ENCODE measurements at regions not wholly inside any gene's neighbourhood (a gene's known extent, or its start where the extent isn't known, plus 50 kb on each side); places are given as distances from the start of the nearest gene placed in this dataset.

DNA sequence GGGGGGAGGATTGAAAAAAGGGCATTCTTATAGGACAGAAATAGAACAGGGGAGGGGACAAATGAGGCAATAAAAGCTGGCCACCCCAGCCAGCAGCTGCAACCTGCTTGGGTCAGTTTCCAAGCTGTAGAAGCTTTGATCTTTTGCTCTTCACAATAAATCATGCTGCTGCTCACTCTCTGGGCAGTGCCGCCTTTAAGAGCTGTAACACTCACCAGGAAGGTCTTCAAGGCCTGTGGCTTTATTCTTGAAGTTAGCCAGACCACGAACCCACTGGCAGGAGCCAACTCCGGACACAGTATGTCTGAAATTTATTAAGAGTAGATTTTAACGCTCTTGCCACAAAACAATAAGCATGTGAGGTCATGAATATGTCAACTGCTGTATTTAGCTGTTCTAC, 649.9 kb upstream of the RAB6C start:
- Mint-ChIP-seq H3K27me3 (no peaks in the 10 kb centered on the region), H3K4me1 (no peaks in the 10 kb centered on the region), H3K4me3 (no peak overlapping the region), H3K9me3 (peaks cover 6% of the 10 kb centered on the region), H3K36me3 (no peaks in the 10 kb centered on the region), H3K27ac (no peak overlapping the region)
- ATAC-seq: no peak

DNA sequence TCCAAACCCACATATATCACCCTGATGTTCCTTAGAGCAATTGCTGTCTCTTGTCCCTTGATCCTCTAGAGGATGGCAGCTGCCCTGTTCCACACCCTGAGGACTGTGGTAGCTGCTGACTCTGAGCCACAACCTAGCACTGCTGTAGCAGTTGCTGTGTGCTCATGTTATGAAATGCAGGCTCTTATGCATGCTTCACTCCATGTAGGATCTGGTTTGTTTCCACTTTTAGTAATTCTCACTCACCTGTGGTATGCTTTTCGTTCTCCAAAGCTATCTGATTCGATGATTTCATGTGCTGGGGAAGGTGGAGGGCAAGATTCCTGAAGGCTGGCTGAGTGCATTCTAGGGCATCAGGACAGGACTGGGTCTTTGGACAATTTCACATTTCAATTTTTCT, 649.0 kb upstream of the RAB6C start:
- no peaks in the 10 kb centered on the region for H3K4me1 Mint-ChIP-seq
- ATAC-seq: peak; percentile 28
- H3K36me3 Mint-ChIP-seq: no peaks in the 10 kb centered on the region
- H3K27me3 Mint-ChIP-seq: no peaks in the 10 kb centered on the region
- H3K27ac Mint-ChIP-seq: no peak overlapping the region
- H3K9me3 Mint-ChIP-seq: peaks cover 6% of the 10 kb centered on the region
- no peak overlapping the region for H3K4me3 Mint-ChIP-seq

DNA sequence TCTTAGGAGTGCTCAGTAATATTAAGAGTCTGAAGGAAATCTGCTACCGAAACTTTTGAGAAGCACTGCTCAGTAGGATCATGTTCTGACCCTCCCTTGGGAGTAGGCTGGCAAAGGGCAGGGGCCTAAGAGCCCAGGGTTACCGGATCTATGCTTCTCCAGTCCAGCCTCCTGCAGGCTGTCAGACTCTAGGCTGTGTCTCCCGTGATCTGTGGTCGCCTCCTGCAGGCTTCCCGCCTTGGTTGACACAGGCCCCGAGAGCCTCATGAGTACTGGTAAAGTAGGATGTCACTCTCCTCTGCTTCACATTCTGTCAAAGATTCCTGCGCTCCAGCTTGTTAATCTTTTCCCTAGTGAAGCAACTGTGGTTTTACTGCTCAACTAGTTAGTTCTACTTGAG, 647.8 kb upstream of the RAB6C start:
- Mint-ChIP-seq H3K4me3 (no peak overlapping the region), H3K9me3 (peaks cover 10% of the 10 kb centered on the region)

DNA sequence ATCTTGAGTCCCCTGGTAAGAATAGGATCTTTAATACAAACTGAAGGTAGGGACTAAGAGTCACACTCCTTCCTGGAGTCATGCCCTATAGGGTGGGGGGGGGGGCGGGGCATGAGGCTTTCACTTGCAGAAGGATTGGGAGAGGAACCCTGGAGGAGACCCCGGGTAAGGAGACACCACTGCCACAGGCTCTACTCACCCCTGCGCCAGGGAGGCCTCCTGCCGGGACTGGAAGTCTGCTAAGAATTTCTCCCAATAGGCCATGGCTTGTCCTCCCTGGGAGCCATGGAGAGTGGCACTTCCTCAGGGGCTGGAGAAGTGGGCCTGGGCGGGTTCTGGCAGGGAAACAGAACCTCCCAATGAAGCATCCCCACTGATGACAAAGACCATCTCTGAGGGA, 645.3 kb upstream of the RAB6C start:
- H3K36me3 Mint-ChIP-seq: no peaks in the 10 kb centered on the region

More for the DNA sequence above, 647.8 kb upstream of the RAB6C start:
- Mint-ChIP-seq H3K4me1 (no peaks in the 10 kb centered on the region), H3K27me3 (no peaks in the 10 kb centered on the region), H3K27ac (no peak overlapping the region), H3K36me3 (no peaks in the 10 kb centered on the region)
- no peak for ATAC-seq

DNA sequence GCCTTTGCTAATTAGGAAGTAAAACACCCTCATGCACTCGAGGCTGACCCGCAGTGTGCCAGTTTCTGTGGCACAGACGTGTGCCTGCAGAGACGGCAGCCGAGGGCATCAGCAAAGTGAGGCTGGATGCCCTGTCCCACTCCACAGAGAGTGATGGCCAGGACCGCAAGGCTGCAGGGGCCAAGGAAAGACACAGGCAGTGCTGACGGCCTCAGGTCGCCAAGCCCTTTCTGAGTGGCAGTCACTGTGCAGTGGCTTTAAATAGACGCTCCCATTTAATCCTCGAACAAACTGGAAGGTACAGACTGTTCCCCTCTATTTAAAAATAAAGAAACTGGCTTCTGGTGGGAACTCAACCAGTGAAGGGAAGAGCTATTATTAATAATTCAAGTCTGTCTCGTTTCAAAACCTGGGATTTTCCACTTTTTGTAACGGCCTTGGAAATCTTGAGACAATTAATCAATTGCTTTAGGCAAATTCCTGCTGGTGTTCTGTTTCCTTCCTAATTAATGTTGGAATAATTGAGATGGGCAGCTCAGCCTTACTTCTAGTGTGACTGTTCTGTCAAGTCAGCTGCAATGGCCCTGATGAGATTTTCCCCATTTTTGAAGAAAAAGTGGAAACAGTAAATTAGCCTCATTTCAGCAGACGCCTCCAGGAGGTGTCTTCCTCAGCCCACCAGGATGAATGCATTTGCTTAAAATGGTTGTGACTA, 644.6 kb upstream of the RAB6C start:
- no peaks in the 10 kb centered on the region for H3K27me3 Mint-ChIP-seq
- no peak overlapping the region for H3K27ac Mint-ChIP-seq
- no peak for ATAC-seq
- no peaks in the 10 kb centered on the region for H3K36me3 Mint-ChIP-seq
- H3K4me3 Mint-ChIP-seq: no peak overlapping the region
- H3K9me3 Mint-ChIP-seq: peaks cover 7% of the 10 kb centered on the region
- H3K4me1 Mint-ChIP-seq: no peaks in the 10 kb centered on the region

More for the DNA sequence above, 645.3 kb upstream of the RAB6C start:
- Mint-ChIP-seq H3K27me3 (no peaks in the 10 kb centered on the region), H3K27ac (no peak overlapping the region), H3K9me3 (peaks cover 10% of the 10 kb centered on the region), H3K4me1 (no peaks in the 10 kb centered on the region), H3K4me3 (no peak overlapping the region)
- no peak for ATAC-seq

DNA sequence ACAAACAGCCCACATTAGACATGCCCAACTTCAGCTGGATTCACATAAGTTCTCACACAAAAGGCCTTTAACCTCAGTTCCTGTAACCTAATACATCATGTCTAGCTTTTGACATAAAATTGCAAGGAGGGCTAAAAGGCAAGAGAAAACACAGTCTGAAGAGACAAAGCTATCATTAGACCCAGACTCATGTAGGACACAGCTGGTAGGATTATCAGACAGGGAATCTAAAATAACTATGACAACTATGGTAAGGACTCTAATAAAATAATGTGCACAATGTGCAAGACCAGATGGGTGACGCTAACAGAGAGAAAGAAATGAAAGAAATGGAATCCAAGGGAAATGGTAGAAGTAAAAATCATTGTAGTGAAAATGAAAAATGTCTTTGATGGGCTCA, 643.2 kb upstream of the RAB6C start:
- no peaks in the 10 kb centered on the region for H3K27me3 Mint-ChIP-seq
- H3K36me3 Mint-ChIP-seq: no peaks in the 10 kb centered on the region
- no peak for ATAC-seq
- no peak overlapping the region for H3K4me3 Mint-ChIP-seq
- no peaks in the 10 kb centered on the region for H3K4me1 Mint-ChIP-seq
- peaks cover 15% of the 10 kb centered on the region for H3K9me3 Mint-ChIP-seq
- H3K27ac Mint-ChIP-seq: no peak overlapping the region

DNA sequence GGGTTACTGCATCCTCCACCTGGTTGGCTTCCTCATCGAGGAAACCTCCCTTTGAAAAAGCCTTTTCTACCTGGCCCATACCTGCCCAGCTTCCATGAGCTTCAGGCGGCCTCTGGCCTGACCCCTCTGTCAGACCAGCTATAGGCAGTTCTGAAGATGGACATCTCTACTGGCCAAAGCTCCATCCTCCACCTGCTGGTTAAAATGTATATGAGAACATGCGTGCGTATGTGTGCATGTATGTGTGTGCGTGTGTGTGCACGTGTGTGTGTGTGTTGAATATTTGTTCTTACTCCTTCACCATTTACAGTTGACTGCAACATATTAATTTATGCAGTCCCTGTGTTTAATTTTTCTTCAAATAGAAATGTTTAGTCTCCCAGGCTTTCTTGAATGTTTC, 642.4 kb upstream of the RAB6C start:
- Mint-ChIP-seq H3K36me3 (no peaks in the 10 kb centered on the region), H3K27ac (no peak overlapping the region), H3K27me3 (no peaks in the 10 kb centered on the region), H3K9me3 (peaks cover 15% of the 10 kb centered on the region), H3K4me1 (no peaks in the 10 kb centered on the region), H3K4me3 (no peak overlapping the region)
- ATAC-seq: no peak

DNA sequence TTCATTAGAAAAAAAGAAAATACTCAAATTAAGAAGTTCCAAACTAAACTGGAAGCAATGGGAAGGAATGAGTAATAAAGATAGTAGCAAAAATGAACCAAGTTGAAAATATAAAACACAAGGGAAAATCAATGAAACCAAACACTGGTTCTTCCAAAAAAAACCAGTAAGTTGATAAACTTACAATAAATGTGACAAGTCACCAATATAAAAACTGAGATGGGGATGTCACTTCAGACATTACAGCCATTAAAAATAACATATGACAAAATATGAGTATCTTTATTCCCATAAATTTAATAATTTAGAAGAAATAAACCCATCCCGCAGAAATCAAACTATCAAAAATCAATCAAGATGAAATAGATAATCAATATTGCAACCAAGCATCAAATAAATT, 633.9 kb upstream of the RAB6C start:
- H3K27me3 Mint-ChIP-seq: peaks cover 9% of the 10 kb centered on the region
- peaks cover 35% of the 10 kb centered on the region for H3K4me1 Mint-ChIP-seq
- no peaks in the 10 kb centered on the region for H3K36me3 Mint-ChIP-seq
- H3K9me3 Mint-ChIP-seq: peaks cover 4% of the 10 kb centered on the region
- H3K4me3 Mint-ChIP-seq: no peak overlapping the region
- ATAC-seq: no peak
- H3K27ac Mint-ChIP-seq: peak overlapping the region; percentile 45

DNA sequence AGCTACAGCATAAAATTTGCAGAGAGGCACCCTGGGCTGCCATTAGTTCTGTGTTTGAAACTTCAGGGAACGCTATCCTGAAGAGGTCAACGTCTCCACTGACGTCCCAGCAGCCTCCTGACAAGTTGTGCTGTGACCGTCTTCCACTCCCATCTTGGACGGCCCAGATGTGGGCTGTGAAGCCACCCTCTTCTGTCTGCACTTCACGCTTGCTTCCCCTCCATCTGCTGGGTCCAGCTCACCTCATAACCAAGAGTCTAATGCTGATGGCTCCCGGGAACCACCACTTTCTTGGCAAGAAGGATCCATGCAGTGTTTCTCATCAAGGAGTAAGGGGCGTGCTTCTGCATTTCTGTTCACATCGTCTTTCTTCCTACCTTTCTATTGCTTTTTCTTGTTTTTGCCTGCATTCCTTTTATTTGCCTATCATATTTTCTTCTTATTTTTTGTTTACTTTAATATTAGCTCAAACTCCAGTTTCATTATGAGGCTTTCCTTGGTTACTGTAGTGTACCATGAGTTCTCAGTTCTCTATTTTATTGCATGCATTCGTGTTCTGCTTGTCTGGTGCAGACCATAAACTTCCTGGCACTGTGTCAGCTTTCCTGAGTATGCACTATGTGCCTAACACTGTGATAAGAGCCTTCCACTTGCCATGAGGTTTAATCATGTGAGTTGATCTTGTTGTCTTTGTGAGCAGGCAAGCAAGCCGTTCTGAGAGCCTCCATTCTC, 631.8 kb upstream of the RAB6C start:
- H3K27me3 Mint-ChIP-seq: peaks cover 13% of the 10 kb centered on the region
- H3K27ac Mint-ChIP-seq: peak overlapping the region; percentile 81
- no peaks in the 10 kb centered on the region for H3K36me3 Mint-ChIP-seq
- peak overlapping the region; percentile 74 for H3K4me3 Mint-ChIP-seq
- H3K9me3 Mint-ChIP-seq: no peaks in the 10 kb centered on the region
- peaks cover 35% of the 10 kb centered on the region for H3K4me1 Mint-ChIP-seq
- ATAC-seq: peak; percentile 99

DNA sequence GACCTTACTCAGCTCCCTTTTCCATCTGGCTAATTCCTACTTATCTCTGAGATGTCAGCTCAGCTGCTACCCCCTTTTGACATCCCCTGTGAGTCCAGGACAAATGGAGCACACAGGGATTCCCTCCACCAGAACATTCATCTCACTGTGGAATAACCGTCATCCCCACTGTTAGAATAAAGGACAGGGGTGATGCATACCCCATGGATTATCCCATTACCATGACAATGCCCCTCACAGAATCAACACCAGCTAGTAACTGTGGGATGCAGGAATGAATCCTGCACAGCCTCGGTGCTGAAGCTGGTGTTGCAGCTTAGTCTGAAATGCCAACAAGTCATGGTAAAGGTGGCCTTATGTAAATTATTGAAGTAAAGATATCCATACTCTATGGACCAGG, 624.8 kb upstream of the RAB6C start:
- Mint-ChIP-seq H3K27ac (no peak overlapping the region), H3K4me3 (no peak overlapping the region)

DNA sequence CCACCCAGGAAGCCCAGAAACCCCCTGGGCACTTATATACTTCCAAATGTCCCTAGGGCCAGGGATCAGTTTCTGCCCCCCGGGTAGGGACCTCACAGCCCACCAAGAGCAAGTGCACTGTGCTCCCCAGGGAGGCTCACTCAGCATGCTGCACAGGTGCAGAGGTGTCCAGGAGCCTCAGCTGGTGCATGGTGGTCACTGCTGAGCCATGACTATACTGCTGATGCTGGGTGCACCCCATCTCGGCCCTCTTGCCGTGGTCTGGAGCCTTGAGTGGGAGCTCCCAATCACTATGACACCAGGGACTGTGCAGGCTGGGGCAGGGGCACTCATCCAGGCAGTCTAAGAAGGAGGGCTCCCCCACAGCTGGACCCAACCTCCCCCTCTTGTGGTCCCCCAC, 617.8 kb upstream of the RAB6C start:
- Mint-ChIP-seq H3K27me3 (peaks cover 13% of the 10 kb centered on the region), H3K4me1 (no peaks in the 10 kb centered on the region), H3K36me3 (no peaks in the 10 kb centered on the region), H3K4me3 (no peak overlapping the region), H3K27ac (no peak overlapping the region), H3K9me3 (no peaks in the 10 kb centered on the region)
- ATAC-seq: no peak

More for the DNA sequence above, 624.8 kb upstream of the RAB6C start:
- Mint-ChIP-seq H3K4me1 (no peaks in the 10 kb centered on the region), H3K27me3 (peaks cover 14% of the 10 kb centered on the region), H3K9me3 (no peaks in the 10 kb centered on the region), H3K36me3 (no peaks in the 10 kb centered on the region)
- no peak for ATAC-seq

DNA sequence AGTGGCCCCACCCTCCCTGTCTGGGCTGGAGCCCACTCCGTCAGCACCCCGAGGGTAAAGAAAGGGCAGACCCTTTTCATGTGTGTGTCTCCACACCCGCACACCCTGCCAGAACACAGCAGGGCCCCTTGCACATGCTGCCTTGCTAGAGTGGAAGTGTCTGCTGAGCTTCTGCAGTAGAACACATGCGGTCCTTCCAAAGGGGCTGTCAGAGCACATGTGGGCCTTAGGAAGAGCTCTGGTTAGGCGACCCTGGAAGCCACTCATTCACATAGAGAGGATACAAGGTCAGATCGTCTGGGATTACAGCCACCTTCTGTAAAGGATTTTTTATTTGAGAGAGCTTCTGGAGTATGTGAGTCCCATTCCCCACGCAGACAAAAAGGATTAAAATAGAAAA, 613.2 kb upstream of the RAB6C start:
- H3K27ac Mint-ChIP-seq: no peak overlapping the region
- H3K9me3 Mint-ChIP-seq: no peaks in the 10 kb centered on the region
- no peak overlapping the region for H3K4me3 Mint-ChIP-seq
- no peaks in the 10 kb centered on the region for H3K4me1 Mint-ChIP-seq
- no peak for ATAC-seq
- no peaks in the 10 kb centered on the region for H3K36me3 Mint-ChIP-seq
- H3K27me3 Mint-ChIP-seq: peaks cover 16% of the 10 kb centered on the region

DNA sequence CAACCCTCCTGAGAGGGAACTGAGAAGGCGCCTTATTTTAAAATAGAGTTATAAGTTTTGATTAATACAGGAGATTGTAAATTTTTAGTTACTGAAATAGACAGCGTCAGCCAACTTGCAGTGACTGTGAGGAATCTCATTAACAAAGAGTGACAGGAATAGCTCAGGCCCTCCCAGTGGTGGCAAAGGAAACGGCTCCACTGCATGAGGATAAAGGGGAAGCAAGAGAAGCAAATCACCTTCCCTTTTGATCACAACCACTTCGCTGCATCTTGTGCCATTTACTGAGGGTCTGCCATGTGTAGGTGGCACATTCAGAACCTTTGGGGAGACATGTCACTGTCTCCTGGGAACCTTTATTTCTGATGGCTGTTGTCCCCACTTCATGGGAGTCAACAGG, 612.4 kb upstream of the RAB6C start:
- no peak overlapping the region for H3K4me3 Mint-ChIP-seq
- no peaks in the 10 kb centered on the region for H3K9me3 Mint-ChIP-seq
- no peak for ATAC-seq
- no peak overlapping the region for H3K27ac Mint-ChIP-seq
- no peaks in the 10 kb centered on the region for H3K36me3 Mint-ChIP-seq
- peaks cover 16% of the 10 kb centered on the region for H3K27me3 Mint-ChIP-seq
- H3K4me1 Mint-ChIP-seq: no peaks in the 10 kb centered on the region

DNA sequence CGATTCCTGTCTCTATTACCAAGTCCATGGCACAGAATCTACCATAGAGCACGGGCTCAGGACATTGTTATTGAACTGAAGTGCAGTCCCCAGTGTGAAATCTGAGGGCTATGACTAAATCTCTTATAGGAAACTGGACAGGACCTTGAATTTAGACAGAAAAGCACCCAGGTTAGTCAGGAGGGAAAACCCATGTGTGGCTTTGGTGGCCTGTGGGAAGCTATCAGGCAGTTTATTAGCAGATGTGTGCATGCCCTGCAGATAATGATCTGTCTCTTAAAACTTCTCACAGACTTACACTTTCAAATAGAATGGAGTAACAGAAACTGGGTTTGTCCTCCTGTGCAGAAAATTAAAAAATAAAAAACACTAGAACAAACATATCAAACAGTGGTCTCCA, 610.0 kb upstream of the RAB6C start:
- Mint-ChIP-seq H3K4me1 (no peaks in the 10 kb centered on the region), H3K9me3 (no peaks in the 10 kb centered on the region), H3K27ac (no peak overlapping the region), H3K4me3 (no peak overlapping the region), H3K27me3 (peaks cover 16% of the 10 kb centered on the region), H3K36me3 (no peaks in the 10 kb centered on the region)
- ATAC-seq: no peak

DNA sequence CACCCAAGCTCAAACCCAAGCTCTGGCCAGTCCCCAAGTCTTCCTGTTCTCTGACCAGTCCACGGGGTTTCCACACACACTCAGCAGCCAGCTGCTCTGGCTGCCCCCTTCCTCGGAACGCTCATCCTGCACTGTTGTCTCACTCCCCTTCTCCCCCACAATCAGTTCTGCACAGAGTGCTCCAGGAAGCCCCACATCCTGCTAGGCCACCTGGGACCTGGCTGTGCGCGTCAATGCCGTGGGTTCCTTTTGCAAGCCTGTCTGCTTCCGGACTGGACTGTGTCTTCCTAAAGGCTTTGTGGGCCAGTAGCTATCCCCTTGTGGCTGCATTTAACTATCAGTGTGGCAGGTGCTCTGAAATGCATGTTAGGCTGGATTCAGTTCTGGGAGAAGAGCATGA, 605.0 kb upstream of the RAB6C start:
- Mint-ChIP-seq H3K4me1 (peaks cover 12% of the 10 kb centered on the region), H3K9me3 (no peaks in the 10 kb centered on the region), H3K36me3 (no peaks in the 10 kb centered on the region), H3K4me3 (no peak overlapping the region), H3K27me3 (no peaks in the 10 kb centered on the region), H3K27ac (no peak overlapping the region)
- no peak for ATAC-seq

All from stimulated activated memory B cell treated with anti-CD40 and anti-IgM and Interleukin-4, amounts not matched to agents 10 μg/mL and 1 μg/mL and 100 μg/mL, for 72 hours (primary cell).